WERI-Rb-1 (cell line): ENCODE measurements at regions not wholly inside any gene's neighbourhood (a gene's known extent, or its start where the extent isn't known, plus 50 kb on each side); places are given as distances from the start of the nearest gene placed in this dataset.

Experiments used
- DNase-seq: peaks from one replicate; pipeline ENCODE4 v3.0.0-alpha.2; 2020
- H3K27ac ChIP-seq: fragments of 250-450 bp; sonication (Bioruptor Pico); 2 replicates; pipeline ENCODE4 v1.5.1; 2020; ENCODE audit warnings: mild to moderate bottlenecking, moderate library complexity
- H3K27me3 ChIP-seq: fragments of 250-450 bp; sonication (Bioruptor Pico); 2 replicates; pipeline ENCODE4 v1.5.1; 2021; ENCODE audit warnings: mild to moderate bottlenecking, low read depth, moderate library complexity; ENCODE audit not compliant: insufficient read depth, severe bottlenecking
- H3K36me3 ChIP-seq: fragments of 250-450 bp; sonication (Bioruptor Pico); 2 replicates; pipeline ENCODE4 v1.5.1; 2020; ENCODE audit warnings: mild to moderate bottlenecking, moderate library complexity
- H3K4me3 ChIP-seq: 2 replicates; pipeline ENCODE4 v1.5.1; 2011; ENCODE audit warnings: low read depth, mild to moderate bottlenecking, control low read depth, low read length
- H3K9me3 ChIP-seq: fragments of 250-450 bp; sonication (Bioruptor Pico); 2 replicates; pipeline ENCODE4 v1.5.1; 2021; ENCODE audit warnings: mild to moderate bottlenecking, moderate library complexity; ENCODE audit not compliant: severe bottlenecking
- TF ChIP-seq, protein P1 (sequence below): IDR thresholded peaks from 2 replicates; pipeline ENCODE4 v1.5.1; 2011; ENCODE audit warnings: low read depth, mild to moderate bottlenecking, control low read depth, inconsistent platforms, low read length

DNA sequence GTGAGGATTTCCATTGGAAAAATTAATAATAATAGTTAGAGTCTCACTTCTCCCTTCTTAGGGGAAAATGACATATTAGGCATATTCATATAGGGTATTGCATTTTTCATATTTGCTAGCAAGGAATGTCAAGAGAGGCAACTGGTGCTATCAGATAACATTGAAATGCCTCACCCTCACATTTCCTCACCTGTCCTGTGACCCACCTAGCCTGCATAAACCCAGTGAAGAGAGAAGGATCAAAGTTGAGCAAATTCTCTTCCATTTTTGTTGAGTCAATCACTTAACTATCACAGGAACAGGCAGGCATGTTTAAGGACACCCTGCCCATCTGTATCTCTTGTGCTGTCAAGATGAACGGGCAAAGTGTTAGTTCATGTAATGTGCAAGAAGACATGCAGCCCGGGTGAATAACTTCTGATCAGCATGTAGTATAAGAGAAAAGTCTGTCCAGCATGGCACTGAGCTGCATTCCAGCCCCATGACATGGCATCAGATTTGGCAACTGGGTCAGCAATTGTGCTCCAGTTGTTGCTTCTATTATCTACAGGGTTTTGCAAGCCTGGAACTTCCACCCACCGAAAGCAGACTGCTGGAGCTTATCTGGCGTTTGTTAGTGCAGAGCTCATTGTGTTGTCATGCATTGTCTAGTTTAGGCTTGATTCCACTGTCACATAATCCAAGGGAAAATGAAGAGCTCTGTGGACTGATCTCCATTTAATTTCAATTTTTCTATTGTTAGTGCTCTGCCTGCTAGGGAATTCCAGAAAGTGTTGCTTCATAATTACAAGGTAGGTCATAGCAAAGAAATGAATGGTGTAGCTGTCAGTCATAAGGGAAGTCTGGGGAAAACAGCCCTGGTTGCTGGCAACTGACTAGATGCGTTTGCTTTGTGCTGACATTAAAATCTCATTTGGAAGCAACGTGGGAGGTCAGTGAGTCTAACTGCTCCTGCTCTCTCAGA lies 138.4 kb upstream of the TNFAIP3 start:
- no peaks in the 10 kb centered on the region for H3K36me3 ChIP-seq
- no peak for DNase-seq
- H3K27me3 ChIP-seq, result no peaks in the 10 kb centered on the region
- no peak overlapping the region for H3K4me3 ChIP-seq
- H3K9me3 ChIP-seq, result no peaks in the 10 kb centered on the region
- TF ChIP-seq, protein P1, sequence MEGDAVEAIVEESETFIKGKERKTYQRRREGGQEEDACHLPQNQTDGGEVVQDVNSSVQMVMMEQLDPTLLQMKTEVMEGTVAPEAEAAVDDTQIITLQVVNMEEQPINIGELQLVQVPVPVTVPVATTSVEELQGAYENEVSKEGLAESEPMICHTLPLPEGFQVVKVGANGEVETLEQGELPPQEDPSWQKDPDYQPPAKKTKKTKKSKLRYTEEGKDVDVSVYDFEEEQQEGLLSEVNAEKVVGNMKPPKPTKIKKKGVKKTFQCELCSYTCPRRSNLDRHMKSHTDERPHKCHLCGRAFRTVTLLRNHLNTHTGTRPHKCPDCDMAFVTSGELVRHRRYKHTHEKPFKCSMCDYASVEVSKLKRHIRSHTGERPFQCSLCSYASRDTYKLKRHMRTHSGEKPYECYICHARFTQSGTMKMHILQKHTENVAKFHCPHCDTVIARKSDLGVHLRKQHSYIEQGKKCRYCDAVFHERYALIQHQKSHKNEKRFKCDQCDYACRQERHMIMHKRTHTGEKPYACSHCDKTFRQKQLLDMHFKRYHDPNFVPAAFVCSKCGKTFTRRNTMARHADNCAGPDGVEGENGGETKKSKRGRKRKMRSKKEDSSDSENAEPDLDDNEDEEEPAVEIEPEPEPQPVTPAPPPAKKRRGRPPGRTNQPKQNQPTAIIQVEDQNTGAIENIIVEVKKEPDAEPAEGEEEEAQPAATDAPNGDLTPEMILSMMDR, result no peak
- no peak overlapping the region for H3K27ac ChIP-seq

DNA sequence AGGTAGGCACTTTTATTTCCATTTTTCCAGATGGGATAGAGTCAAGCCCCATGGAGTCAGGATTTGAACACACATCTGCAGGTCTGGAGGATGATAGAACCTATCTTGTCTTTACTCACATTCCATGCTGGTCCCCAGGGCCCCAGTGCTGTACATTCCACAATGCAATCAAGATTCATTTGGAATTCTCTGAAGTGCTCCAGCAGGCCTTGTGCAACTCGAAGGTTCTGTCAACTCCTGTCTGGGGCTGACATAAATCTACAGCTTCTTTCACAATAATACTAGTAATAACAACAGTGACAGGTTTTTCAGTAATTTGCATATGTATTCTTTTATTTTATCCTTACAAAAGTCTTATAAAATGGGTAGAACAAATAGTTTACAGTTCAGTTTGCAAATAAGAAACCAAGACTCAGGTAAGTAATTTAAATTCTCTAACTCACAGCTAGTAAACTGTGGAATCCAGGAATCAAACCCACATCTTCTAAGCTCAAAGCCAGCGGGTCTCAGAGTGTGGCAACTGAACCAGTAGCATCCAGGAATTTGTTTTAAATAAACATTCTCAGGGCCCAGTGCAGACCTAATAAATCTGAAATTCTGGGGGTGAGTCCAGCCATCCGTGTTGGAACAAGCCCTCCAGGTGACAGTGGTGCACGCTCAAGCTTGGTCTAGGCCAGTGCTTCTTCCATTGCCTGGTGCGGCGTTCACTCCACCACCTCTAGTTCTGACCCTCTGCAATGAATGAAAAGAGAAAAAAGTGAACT lies 137.0 kb upstream of the TNFAIP3 start:
- no peaks in the 10 kb centered on the region for H3K27me3 ChIP-seq

DNA sequence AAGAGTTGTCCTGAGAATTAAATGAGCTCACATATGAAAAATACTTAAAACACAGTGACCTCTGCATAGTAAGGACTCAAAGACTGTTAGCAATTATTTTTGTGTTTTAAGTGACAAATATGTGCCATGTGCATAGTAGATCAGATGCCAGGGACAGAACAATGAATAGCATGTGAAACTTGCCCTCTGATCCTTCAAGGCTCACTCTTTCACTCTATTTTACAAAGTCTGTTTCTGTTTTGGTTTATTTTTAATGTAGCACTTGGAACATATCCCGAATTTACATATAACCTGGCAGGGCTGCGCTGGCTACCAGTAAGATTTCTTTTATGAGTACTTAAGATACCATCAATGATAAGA lies 135.5 kb upstream of the TNFAIP3 start:
- no peaks in the 10 kb centered on the region for H3K36me3 ChIP-seq
- H3K9me3 ChIP-seq, result no peaks in the 10 kb centered on the region
- H3K4me3 ChIP-seq, result no peak overlapping the region
- TF ChIP-seq, protein P1, result no peak
- no peak overlapping the region for H3K27ac ChIP-seq
- no peaks in the 10 kb centered on the region for H3K27me3 ChIP-seq
- no peak for DNase-seq

More for the DNA sequence above, 137.0 kb upstream of the TNFAIP3 start:
- no peak overlapping the region for H3K27ac ChIP-seq
- DNase-seq, result no peak
- H3K4me3 ChIP-seq, result no peak overlapping the region
- no peaks in the 10 kb centered on the region for H3K36me3 ChIP-seq
- H3K9me3 ChIP-seq, result no peaks in the 10 kb centered on the region
- TF ChIP-seq, protein P1, result no peak

DNA sequence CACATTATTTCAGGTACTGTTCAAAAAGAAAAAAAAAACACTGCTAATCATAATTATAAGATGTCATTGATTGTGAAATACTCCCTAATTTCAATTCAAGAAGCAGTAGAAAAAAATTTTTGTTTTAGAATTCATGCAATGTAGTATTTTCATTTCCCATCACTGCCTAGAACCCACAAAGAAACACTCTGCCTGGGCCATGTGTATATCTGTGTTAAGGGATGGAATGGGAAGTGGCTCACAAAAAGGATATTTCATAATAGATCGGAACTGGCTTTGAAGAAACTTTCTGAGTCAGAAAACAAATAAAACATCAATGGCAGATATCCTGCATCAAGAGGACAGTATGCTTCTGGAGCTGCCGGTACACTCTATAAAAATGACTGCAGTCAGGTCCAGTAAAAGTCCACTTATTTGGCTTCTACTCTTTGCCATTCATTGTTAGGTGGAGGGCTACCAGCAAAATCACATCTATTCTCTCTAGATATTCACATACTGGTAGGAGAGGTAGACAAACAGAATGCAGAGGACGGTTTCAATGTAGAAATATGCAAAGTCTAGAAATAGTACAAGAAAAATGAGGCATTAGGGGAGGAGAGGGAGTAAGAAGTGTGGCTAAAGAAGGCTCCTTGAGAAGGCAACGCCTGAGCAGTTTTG lies 135.0 kb upstream of the TNFAIP3 start:
- no peak for DNase-seq
- Histone ChIP-seq H3K27me3 (no peaks in the 10 kb centered on the region), H3K9me3 (no peaks in the 10 kb centered on the region), H3K27ac (no peak overlapping the region), H3K36me3 (no peaks in the 10 kb centered on the region), H3K4me3 (no peak overlapping the region)
- TF ChIP-seq, protein P1, result no peak

DNA sequence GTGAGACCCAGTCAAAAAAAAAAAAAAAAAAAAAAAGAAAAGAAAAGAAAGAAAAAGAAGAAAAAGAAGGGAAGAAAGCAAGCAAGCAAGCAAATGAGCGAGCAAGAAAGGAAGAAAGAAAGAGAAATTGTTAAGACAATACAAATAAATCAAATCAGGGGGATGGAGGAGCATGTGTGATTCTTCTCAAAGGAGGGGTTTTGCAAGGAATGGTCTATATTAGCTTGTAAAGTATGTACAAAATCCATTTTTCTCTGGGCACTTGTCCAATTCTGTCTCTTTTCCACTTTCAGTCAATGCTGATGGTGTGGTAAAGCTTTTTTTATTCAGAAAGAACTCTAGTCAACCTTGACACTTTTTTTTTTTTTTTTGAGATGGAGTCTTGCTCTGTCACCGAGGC lies 133.7 kb upstream of the TNFAIP3 start:
- no peak for DNase-seq
- Histone ChIP-seq H3K27ac (no peak overlapping the region), H3K9me3 (no peaks in the 10 kb centered on the region), H3K4me3 (no peak overlapping the region), H3K27me3 (no peaks in the 10 kb centered on the region), H3K36me3 (no peaks in the 10 kb centered on the region)
- TF ChIP-seq, protein P1, result no peak
